SK-N-SH (cell line): ENCODE measurements at regions not wholly inside any gene's neighbourhood (a gene's known extent, or its start where the extent isn't known, plus 50 kb on each side); places are given as distances from the start of the nearest gene placed in this dataset.

Experiments
- CTCF ChIA-PET: fragments of 300-600, 350-600 bp; formaldehyde crosslinking; extraction: SDS; loops from one replicate; lab custom pipeline; 2021; lab: Yijun Ruan, JAX
- POLR2A ChIA-PET: fragments of 350-600 bp; sonication (Branson Sonifier 250); formaldehyde crosslinking; extraction: SDS; loops from one replicate; lab custom pipeline; 2020; ENCODE audit warnings: antibody characterized with exemption, inconsistent platforms; lab: Yijun Ruan, JAX
- DNase-seq: peaks from one replicate; pipeline ENCODE4 v3.0.0; 2012
- H2AFZ ChIP-seq: fragments of 200-600 bp; sonication (generic); 2 replicates; pipeline ENCODE4 v1.8.1; 2016; ENCODE audit warnings: antibody characterized with exemption, mild to moderate bottlenecking, low read depth
- H3F3A ChIP-seq: fragments of 200-600 bp; sonication (generic); replicated peaks from 2 replicates; pipeline ENCODE3; 2016; ENCODE audit warnings: antibody characterized with exemption, mild to moderate bottlenecking; ENCODE audit not compliant: insufficient read depth
- H3K27ac ChIP-seq, 2 experiments: fragments of 200-500 bp in 1 of 2; fragments of 200-600 bp in 1 of 2; sonication (Bioruptor generic) in 1 of 2; sonication (generic), shearing (Covaris generic) in 1 of 2; 2 replicates each; pipeline versions ENCODE4 v1.5.1 to v1.6.1; 2014 to 2016; ENCODE audit warnings: low read depth in 2 of 2, inconsistent platforms in 1 of 2, low read length in 1 of 2, mild to moderate bottlenecking in 1 of 2, mixed read lengths in 1 of 2
- H3K27me3 ChIP-seq: fragments of 200-600 bp; sonication (generic), shearing (Covaris generic); 2 replicates; pipeline ENCODE4 v1.6.1; 2016; ENCODE audit warnings: mixed run types; ENCODE audit not compliant: insufficient read depth
- H3K36me3 ChIP-seq, 2 experiments: fragments of 200-500 bp in 1 of 2; fragments of 200-600 bp in 1 of 2; sonication (Bioruptor generic) in 1 of 2; sonication (generic) in 1 of 2; replicated peaks in 1 of 2; 2 replicates each; pipeline versions ENCODE3 to v1.5.1; 2014 to 2016; ENCODE audit warnings: low read length in 1 of 2, mild to moderate bottlenecking in 1 of 2; ENCODE audit not compliant: insufficient read depth in 2 of 2, control insufficient read depth in 1 of 2
- H3K4me1 ChIP-seq, 2 experiments: fragments of 200-500 bp in 1 of 2; fragments of 200-600 bp in 1 of 2; sonication (Bioruptor generic) in 1 of 2; sonication (generic), shearing (Covaris generic) in 1 of 2; 2 replicates each; pipeline versions ENCODE4 v1.5.1 to v1.6.1; 2014 to 2016; ENCODE audit warnings: low read depth in 1 of 2, low read length in 1 of 2, mixed run types in 1 of 2; ENCODE audit not compliant: insufficient read depth in 2 of 2, control insufficient read depth in 1 of 2
- H3K4me2 ChIP-seq: fragments of 200-600 bp; sonication (generic), shearing (Covaris generic); 2 replicates; pipeline ENCODE4 v1.6.1; 2017; ENCODE audit warnings: mixed run types
- H3K4me3 ChIP-seq, 2 experiments: fragments of 200-500 bp in 1 of 2; fragments of 200-600 bp in 1 of 2; sonication (Bioruptor generic) in 1 of 2; sonication (generic), shearing (Covaris generic) in 1 of 2; 2 replicates each; pipeline versions ENCODE4 v1.5.1 to v1.8.1; 2014 to 2016; ENCODE audit warnings: low read depth in 2 of 2, inconsistent platforms in 1 of 2, low read length in 1 of 2, mild to moderate bottlenecking in 1 of 2, mixed read lengths in 1 of 2, moderate library complexity in 1 of 2
- H3K79me2 ChIP-seq: fragments of 200-600 bp; sonication (generic); 2 replicates; pipeline ENCODE4 v1.8.1; 2017; ENCODE audit warnings: mild to moderate bottlenecking; ENCODE audit not compliant: insufficient read depth
- H3K9ac ChIP-seq: fragments of 200-600 bp; sonication (generic); 2 replicates; pipeline ENCODE4 v1.6.1; 2017; ENCODE audit warnings: mixed run types
- H3K9me2 ChIP-seq: fragments of 200-600 bp; sonication (generic); 2 replicates; pipeline ENCODE4 v1.6.1; 2017; ENCODE audit warnings: mixed run types
- H3K9me3 ChIP-seq: fragments of 200-600 bp; sonication (generic); 2 replicates; pipeline ENCODE4 v1.6.1; 2017; ENCODE audit warnings: mixed run types, mild to moderate bottlenecking, moderate library complexity
- H4K20me1 ChIP-seq: fragments of 200-600 bp; sonication (generic); 2 replicates; pipeline ENCODE4 v1.6.1; 2017; ENCODE audit warnings: mild to moderate bottlenecking, mixed run types; ENCODE audit not compliant: insufficient read depth
- CHD2 ChIP-seq: fragments of 150-350 bp; IDR thresholded peaks from 2 replicates; pipeline ENCODE4 v1.6.1; 2018; ENCODE audit warnings: low read length; ENCODE audit not compliant: partially characterized antibody
- ELF1 ChIP-seq: IDR thresholded peaks from 2 replicates; pipeline ENCODE4 v1.4.0; 2012
- EP300 ChIP-seq, 2 experiments: IDR thresholded peaks; 2 replicates each; pipeline versions ENCODE4 v1.4.0 to v1.6.1; 2012; ENCODE audit warnings: borderline replicate concordance in 1 of 2, low read depth in 1 of 2, low read length in 1 of 2
- EZH2phosphoT487 ChIP-seq: fragments of 200-600 bp; sonication (generic); IDR thresholded peaks from 2 replicates; pipeline ENCODE4 v1.6.1; 2017; ENCODE audit warnings: low read depth, mixed run types, mild to moderate bottlenecking, antibody characterized with exemption, moderate library complexity, borderline replicate concordance
- FOSL2 ChIP-seq: IDR thresholded peaks from 2 replicates; pipeline ENCODE4 v1.4.0; 2012; ENCODE audit warnings: low read depth, mild to moderate bottlenecking, moderate library complexity, borderline replicate concordance
- FOXJ3 ChIP-seq: sonication (generic); formaldehyde crosslinking; IDR thresholded peaks from 2 replicates; pipeline ENCODE4 v1.5.1; 2020; ENCODE audit warnings: mild to moderate bottlenecking, missing genetic modification reagents
- FOXM1 ChIP-seq: IDR thresholded peaks from 2 replicates; pipeline ENCODE4 v1.4.0; 2012; ENCODE audit warnings: low read depth, mild to moderate bottlenecking
- GABPA ChIP-seq: IDR thresholded peaks from 2 replicates; pipeline ENCODE4 v1.4.0; 2012; ENCODE audit warnings: low read depth, mild to moderate bottlenecking
- GATA2 ChIP-seq: sonication (generic); formaldehyde crosslinking; IDR thresholded peaks from 2 replicates; pipeline ENCODE4 v1.5.0; 2020; ENCODE audit warnings: mild to moderate bottlenecking, missing genetic modification reagents
- MAX ChIP-seq: IDR thresholded peaks from 2 replicates; pipeline ENCODE4 v1.4.0; 2012; ENCODE audit warnings: low read depth
- MEF2A ChIP-seq: IDR thresholded peaks from 2 replicates; pipeline ENCODE4 v1.4.0; 2012; ENCODE audit warnings: low read depth, borderline replicate concordance
- NFIC ChIP-seq: IDR thresholded peaks from 2 replicates; pipeline ENCODE4 v1.4.0; 2012; ENCODE audit warnings: borderline replicate concordance
- RCOR1 ChIP-seq: fragments of 150-350 bp; IDR thresholded peaks from 2 replicates; pipeline ENCODE4 v1.6.1; 2017; ENCODE audit warnings: antibody characterized with exemption, low read length
- REST ChIP-seq: IDR thresholded peaks from 2 replicates; pipeline ENCODE4 v1.6.1; 2012; ENCODE audit warnings: mild to moderate bottlenecking, low read depth, low read length, moderate library complexity
- USF1 ChIP-seq: IDR thresholded peaks from 2 replicates; pipeline ENCODE4 v1.4.0; 2012; ENCODE audit warnings: low read depth, borderline replicate concordance
- YY1 ChIP-seq: IDR thresholded peaks from 2 replicates; pipeline ENCODE4 v1.4.0; 2012; ENCODE audit warnings: low read depth, mild to moderate bottlenecking
- WGBS: methylation state at CpG from one replicate; pipeline ENCODE4 v1.1.6; 2017; ENCODE audit warnings: low lambda C conversion rate; 5-methylcytosine and 5-hydroxymethylcytosine counted together

GRCh38 chr17:73823684-73824083, 179.4 kb upstream of the SDK2 start:
- ChIA-PET CTCF (interaction anchor here (0.8 to 3.7 kb wide), 9 partner anchors 8 to 376 kb away, joined by 3 to 23 read pairs (median 4); no protein-coding TSS in a partner anchor), POLR2A (no interaction called here)
- no peaks in the 10 kb centered on the region for H3K79me2 ChIP-seq
- no peak overlapping the region for H3K9ac ChIP-seq
- H4K20me1 ChIP-seq, result no peaks in the 10 kb centered on the region
- H3F3A ChIP-seq, result no peaks in the 10 kb centered on the region
- H3K4me2 ChIP-seq, result no peak overlapping the region
- H3K9me2 ChIP-seq, result no peaks in the 10 kb centered on the region
- no peaks in the 10 kb centered on the region for H3K27me3 ChIP-seq
- no peaks in the 10 kb centered on the region for H3K36me3 ChIP-seq
- no peak for TF ChIP-seq REST
- TF ChIP-seq EP300 (IDR thresholded peaks at IDR 0.05; ENCODE audit: borderline replicate concordance in 1 of 2, low read depth in 1 of 2, low read length in 1 of 2), result peak in 1 of 2 experiments; percentile 13; a peak in 1 of 4 replicates
- no peak overlapping the region for H2AFZ ChIP-seq
- H3K9me3 ChIP-seq, result 0 out of 2 replicates have a peak, but pooled peaks cover 6% of the 10 kb centered on the region
- WGBS, result 56% methylated on average over 7 of the region's 7 CpGs
- H3K4me1 ChIP-seq, result peaks cover 0 to 40% of the 10 kb centered on the region in 2 experiments; a peak in 2 of 4 replicates
- no peak overlapping the region for H3K4me3 ChIP-seq
- H3K27ac ChIP-seq, result no peak overlapping the region
- DNase-seq, result peak; percentile 74

- H3K9me3 ChIP-seq, result 0 out of 2 replicates have a peak, but pooled peaks cover 6% of the 10 kb centered on the region
- no peaks in the 10 kb centered on the region for H3K9me2 ChIP-seq
- no peaks in the 10 kb centered on the region for H3K36me3 ChIP-seq
- H3K27me3 ChIP-seq, result no peaks in the 10 kb centered on the region
- ChIA-PET CTCF (interaction anchor here (0.9 to 2.6 kb wide), 5 partner anchors 18 to 375 kb away, joined by 3 to 9 read pairs (median 3); no protein-coding TSS in a partner anchor), POLR2A (no interaction called here)
- H3F3A ChIP-seq, result no peaks in the 10 kb centered on the region
- no peak overlapping the region for H2AFZ ChIP-seq
- no peak overlapping the region for H3K27ac ChIP-seq
- H3K4me2 ChIP-seq, result no peak overlapping the region
- peaks cover 0 to 40% of the 10 kb centered on the region in 2 experiments; a peak in 2 of 4 replicates for H3K4me1 ChIP-seq
- WGBS, result 42% methylated on average over 4 of the region's 4 CpGs
- H4K20me1 ChIP-seq, result no peaks in the 10 kb centered on the region
- no peak overlapping the region for H3K9ac ChIP-seq
- H3K79me2 ChIP-seq, result no peaks in the 10 kb centered on the region
- DNase-seq, result peak; percentile 70
- TF ChIP-seq GATA2 (CRISPR knock-in tag) (no peak), EP300 (IDR thresholded peaks at IDR 0.05; ENCODE audit: borderline replicate concordance in 1 of 2, low read depth in 1 of 2, low read length in 1 of 2) (peak in 1 of 2 experiments; percentile 36; a peak in 1 of 4 replicates)
- no peak overlapping the region for H3K4me3 ChIP-seq
Measured at GRCh38 chr17:73824321-73824720, 180.1 kb upstream of the SDK2 start.

GRCh38 chr17:73826181-73826871, 182.1 kb upstream of the SDK2 start:
- no peak for DNase-seq
- Histone ChIP-seq H4K20me1 (no peaks in the 10 kb centered on the region), H3K79me2 (no peaks in the 10 kb centered on the region), H3K4me3 (no peak overlapping the region), H3K9me2 (no peaks in the 10 kb centered on the region), H3K27me3 (no peaks in the 10 kb centered on the region), H3K27ac (no peak overlapping the region), H3K9me3 (peaks cover 9% of the 10 kb centered on the region; the same call in 1 of the 2 replicates), H3K4me2 (no peak overlapping the region), H3K36me3 (no peaks in the 10 kb centered on the region), H3K9ac (no peak overlapping the region), H3F3A (no peaks in the 10 kb centered on the region), H2AFZ (no peak overlapping the region), H3K4me1 (peaks cover 0 to 32% of the 10 kb centered on the region in 2 experiments; a peak in 2 of 4 replicates)
- ChIA-PET CTCF (interaction anchor here (1.1 to 2.0 kb wide), 8 partner anchors 16 to 397 kb away, joined by 3 to 6 read pairs (median 4); no protein-coding TSS in a partner anchor), POLR2A (no interaction called here)
- WGBS, result 66% methylated on average over 9 of the region's 9 CpGs
- TF ChIP-seq FOXJ3 (CRISPR knock-in tag), result no peak
- no peak for TF ChIP-seq YY1
- no peak for TF ChIP-seq NFIC
- no peak for TF ChIP-seq MAX
- no peak for TF ChIP-seq ELF1
- TF ChIP-seq USF1, result no peak
- no peak for TF ChIP-seq MEF2A
- no peak for TF ChIP-seq RCOR1
- TF ChIP-seq GABPA, result no peak
- TF ChIP-seq FOSL2, result no peak
- no peak for TF ChIP-seq EZH2phosphoT487
- no peak for TF ChIP-seq FOXM1
- no peak for TF ChIP-seq EP300 (IDR thresholded peaks at IDR 0.05; ENCODE audit: borderline replicate concordance in 1 of 2, low read depth in 1 of 2, low read length in 1 of 2)
- TF ChIP-seq CHD2, result no peak
